Neural cell (in vitro differentiated cells): ENCODE measurements at regions not wholly inside any gene's neighbourhood (a gene's known extent, or its start where the extent isn't known, plus 50 kb on each side); places are given as distances from the start of the nearest gene placed in this dataset.

Experiments
- H2AFZ ChIP-seq: fragments of 200-600, 300-800 bp; sonication (generic), shearing (Covaris generic); 2 replicates; pipeline ENCODE4 v1.6.0; 2014; ENCODE audit warnings: low read depth, mild to moderate bottlenecking, antibody characterized with exemption, low read length, moderate library complexity
- H3F3A ChIP-seq: fragments of 200-600 bp; shearing (Covaris generic); 2 replicates; pipeline ENCODE4 v1.6.1; 2016; ENCODE audit warnings: mild to moderate bottlenecking, moderate library complexity, mixed read lengths, antibody characterized with exemption, low read length; ENCODE audit not compliant: insufficient read depth, poor library complexity, severe bottlenecking
- H3K27ac ChIP-seq: fragments of 200-600, 300-800 bp; sonication (generic), shearing (Covaris generic); 2 replicates; pipeline ENCODE4 v1.5.1; 2014; ENCODE audit warnings: mild to moderate bottlenecking, low read length, moderate library complexity
- H3K27me3 ChIP-seq: fragments of 300-800, 200-600 bp; sonication (generic), shearing (Covaris generic); 2 replicates; pipeline ENCODE4 v1.6.0; 2014; ENCODE audit warnings: mild to moderate bottlenecking, low read depth, low read length, moderate library complexity; ENCODE audit not compliant: insufficient read depth
- H3K36me3 ChIP-seq: fragments of 300-800, 200-600 bp; sonication (generic), shearing (Covaris generic); 2 replicates; pipeline ENCODE4 v1.5.1; 2014; ENCODE audit warnings: mild to moderate bottlenecking, antibody characterized with exemption, low read length, moderate library complexity; ENCODE audit not compliant: insufficient read depth
- H3K4me2 ChIP-seq: fragments of 300-800, 200-600 bp; sonication (generic), shearing (Covaris generic); 2 replicates; pipeline ENCODE4 v1.6.0; 2014; ENCODE audit warnings: mild to moderate bottlenecking, low read length
- H3K4me3 ChIP-seq: fragments of 300-800, 200-600 bp; sonication (generic), shearing (Covaris generic); 2 replicates; pipeline ENCODE4 v1.5.1; 2014; ENCODE audit warnings: mild to moderate bottlenecking, low read length, moderate library complexity
- H3K79me2 ChIP-seq: fragments of 200-600 bp; shearing (Covaris generic); replicated peaks from 2 replicates; pipeline ENCODE4 v1.6.0; 2014; ENCODE audit warnings: mild to moderate bottlenecking, low read length, moderate library complexity; ENCODE audit not compliant: insufficient read depth
- H3K9ac ChIP-seq: fragments of 300-800, 200-600 bp; sonication (generic), shearing (Covaris generic); 2 replicates; pipeline ENCODE4 v1.6.1; 2016; ENCODE audit warnings: mild to moderate bottlenecking, low read length, mixed read lengths
- H3K9me2 ChIP-seq: fragments of 200-600 bp; shearing (Covaris generic); 2 replicates; pipeline ENCODE4 v1.6.1; 2016; ENCODE audit warnings: mild to moderate bottlenecking, low read length, mixed read lengths; ENCODE audit not compliant: insufficient read depth
- H3K9me3 ChIP-seq: fragments of 200-600, 300-800 bp; sonication (generic), shearing (Covaris generic); 2 replicates; pipeline ENCODE4 v1.6.1; 2016; ENCODE audit warnings: mild to moderate bottlenecking, mixed run types, low read length, moderate library complexity, mixed read lengths
- H4K20me1 ChIP-seq: fragments of 200-600 bp; shearing (Covaris generic); 2 replicates; pipeline ENCODE4 v1.6.1; 2016; ENCODE audit warnings: mild to moderate bottlenecking, mixed run types; ENCODE audit not compliant: insufficient read depth
- CTCF ChIP-seq: fragments of 450-650 bp; IDR thresholded peaks from 2 replicates; pipeline ENCODE4 v1.5.1; 2014; ENCODE audit warnings: antibody characterized with exemption, mild to moderate bottlenecking, moderate library complexity; ENCODE audit not compliant: poor library complexity, severe bottlenecking
- EP300 ChIP-seq: fragments of 450-650 bp; conservative IDR thresholded peaks from 2 replicates; pipeline ENCODE4 v1.6.1; 2014; ENCODE audit warnings: antibody characterized with exemption, mild to moderate bottlenecking, moderate library complexity; ENCODE audit not compliant: poor library complexity, severe bottlenecking
- EZH2 ChIP-seq: fragments of 200-600, 300-800 bp; shearing (Covaris generic), sonication (generic); IDR thresholded peaks from 2 replicates; pipeline ENCODE4 v1.6.1; 2014; ENCODE audit warnings: antibody characterized with exemption, low read length, borderline replicate concordance, mild to moderate bottlenecking; ENCODE audit not compliant: insufficient read depth, poor library complexity, severe bottlenecking
- MXI1 ChIP-seq: fragments of 450-650 bp; conservative IDR thresholded peaks from 2 replicates; pipeline ENCODE4 v1.6.1; 2014; ENCODE audit warnings: antibody characterized with exemption, mild to moderate bottlenecking; ENCODE audit not compliant: poor library complexity, severe bottlenecking
- POLR2AphosphoS5 ChIP-seq: IDR thresholded peaks from 2 replicates; pipeline ENCODE4 v1.6.1; 2012
- RAD21 ChIP-seq: fragments of 450-650 bp; conservative IDR thresholded peaks from 2 replicates; pipeline ENCODE4 v1.6.1; 2014; ENCODE audit warnings: antibody characterized with exemption, mild to moderate bottlenecking, moderate library complexity
- REST ChIP-seq: IDR thresholded peaks from 2 replicates; pipeline ENCODE4 v1.6.1; 2012; ENCODE audit warnings: borderline replicate concordance
- SMC3 ChIP-seq: fragments of 450-650 bp; conservative IDR thresholded peaks from 2 replicates; pipeline ENCODE4 v1.6.1; 2014; ENCODE audit warnings: antibody characterized with exemption, mild to moderate bottlenecking, moderate library complexity; ENCODE audit not compliant: poor library complexity
- TAF1 ChIP-seq: IDR thresholded peaks from 2 replicates; pipeline ENCODE4 v1.6.1; 2012; ENCODE audit warnings: low read depth

- H3K4me2 ChIP-seq, result no peak overlapping the region
- no peaks in the 10 kb centered on the region for H3K27me3 ChIP-seq
- H4K20me1 ChIP-seq, result no peaks in the 10 kb centered on the region
- H2AFZ ChIP-seq, result no peak overlapping the region
- no peak overlapping the region for H3K4me3 ChIP-seq
- H3K9me2 ChIP-seq, result no peaks in the 10 kb centered on the region
- no peaks in the 10 kb centered on the region for H3K9me3 ChIP-seq
- H3K79me2 ChIP-seq, result no peaks in the 10 kb centered on the region
- no peak for TF ChIP-seq SMC3
- TF ChIP-seq POLR2AphosphoS5, result no peak
- no peak for TF ChIP-seq RAD21
- H3K36me3 ChIP-seq, result no peaks in the 10 kb centered on the region
- no peak overlapping the region for H3K27ac ChIP-seq
- H3K9ac ChIP-seq, result no peak overlapping the region
- no peaks in the 10 kb centered on the region for H3F3A ChIP-seq
Measured at GRCh38 chr11:112863305-112863704, 97.9 kb upstream of the NCAM1 start.

- Histone ChIP-seq H3K4me2 (no peak overlapping the region), H3K36me3 (no peaks in the 10 kb centered on the region), H3K79me2 (no peaks in the 10 kb centered on the region), H3K4me3 (no peak overlapping the region), H3K27me3 (no peaks in the 10 kb centered on the region), H3K27ac (no peak overlapping the region), H3F3A (no peaks in the 10 kb centered on the region), H2AFZ (no peak overlapping the region), H4K20me1 (no peaks in the 10 kb centered on the region), H3K9me2 (no peaks in the 10 kb centered on the region), H3K9ac (no peak overlapping the region), H3K9me3 (no peaks in the 10 kb centered on the region)
- TF ChIP-seq EP300 (no peak), TAF1 (no peak), SMC3 (no peak), CTCF (no peak), POLR2AphosphoS5 (no peak), REST (no peak), MXI1 (no peak), RAD21 (no peak), EZH2 (no peak)
Measured at GRCh38 chr11:112864672-112865071, 96.5 kb upstream of the NCAM1 start.

- TF ChIP-seq EZH2 (no peak), POLR2AphosphoS5 (no peak), REST (no peak), RAD21 (no peak)
- no peaks in the 10 kb centered on the region for H3K9me3 ChIP-seq
- H3K4me2 ChIP-seq, result no peak overlapping the region
- H3F3A ChIP-seq, result no peaks in the 10 kb centered on the region
- H3K27ac ChIP-seq, result no peak overlapping the region
- no peak overlapping the region for H3K9ac ChIP-seq
- H4K20me1 ChIP-seq, result no peaks in the 10 kb centered on the region
- H3K4me3 ChIP-seq, result no peak overlapping the region
- H3K79me2 ChIP-seq, result no peaks in the 10 kb centered on the region
- H3K27me3 ChIP-seq, result peaks cover 18% of the 10 kb centered on the region
- H3K36me3 ChIP-seq, result no peaks in the 10 kb centered on the region
- H2AFZ ChIP-seq, result no peak overlapping the region
- H3K9me2 ChIP-seq, result no peaks in the 10 kb centered on the region
Measured at GRCh38 chr11:112871909-112872500, 89.2 kb upstream of the NCAM1 start.
